HG03025 (cell line): ENCODE measurements at regions not wholly inside any gene's neighbourhood (a gene's known extent, or its start where the extent isn't known, plus 50 kb on each side); places are given as distances from the start of the nearest gene placed in this dataset.
"Not testable (repeated sequence)": the region's sequence is repeated elsewhere in the genome, so short reads cannot be mapped to it uniquely, and the experiment has no call there.

Experiments used
- ATAC-seq: cut with Tn5 transposase; IDR thresholded peaks from one replicate; pipeline ENCODE4 v1.9.1; 2021; ENCODE audit warnings: mild to moderate bottlenecking, moderate library complexity; ENCODE audit not compliant: unreplicated experiment, low FRiP score

DNA sequence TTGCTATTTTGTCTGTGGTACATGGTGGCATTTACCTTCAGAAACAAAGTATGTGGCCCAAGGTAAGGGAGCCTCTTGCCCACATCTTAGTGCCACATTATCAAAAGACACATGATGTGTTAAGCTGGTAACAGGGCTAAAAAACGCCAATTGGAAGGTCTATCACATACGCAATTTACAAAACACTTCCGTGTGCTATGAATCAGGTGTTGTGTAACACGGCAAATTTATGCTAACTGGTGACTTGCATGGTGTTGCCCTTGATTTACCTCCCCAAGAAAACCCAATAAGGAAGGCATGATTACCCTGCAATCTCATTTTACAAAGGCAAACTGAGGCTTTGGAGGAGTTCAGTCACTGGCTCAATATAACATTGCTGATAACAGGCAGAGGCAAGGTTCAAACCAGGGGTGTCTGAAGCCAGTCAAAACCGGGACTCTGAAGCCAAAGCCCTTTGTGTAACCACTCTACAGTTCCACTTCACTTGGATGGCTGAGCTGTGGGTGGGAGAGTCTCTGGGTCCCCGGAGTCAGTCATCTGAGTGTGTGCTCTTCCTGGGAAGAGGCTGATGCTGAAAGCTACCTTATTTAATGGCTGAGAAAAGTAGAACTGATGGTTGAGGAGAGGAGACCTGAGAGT lies 103.9 kb upstream of the BCL6 start:
- no peak for ATAC-seq

DNA sequence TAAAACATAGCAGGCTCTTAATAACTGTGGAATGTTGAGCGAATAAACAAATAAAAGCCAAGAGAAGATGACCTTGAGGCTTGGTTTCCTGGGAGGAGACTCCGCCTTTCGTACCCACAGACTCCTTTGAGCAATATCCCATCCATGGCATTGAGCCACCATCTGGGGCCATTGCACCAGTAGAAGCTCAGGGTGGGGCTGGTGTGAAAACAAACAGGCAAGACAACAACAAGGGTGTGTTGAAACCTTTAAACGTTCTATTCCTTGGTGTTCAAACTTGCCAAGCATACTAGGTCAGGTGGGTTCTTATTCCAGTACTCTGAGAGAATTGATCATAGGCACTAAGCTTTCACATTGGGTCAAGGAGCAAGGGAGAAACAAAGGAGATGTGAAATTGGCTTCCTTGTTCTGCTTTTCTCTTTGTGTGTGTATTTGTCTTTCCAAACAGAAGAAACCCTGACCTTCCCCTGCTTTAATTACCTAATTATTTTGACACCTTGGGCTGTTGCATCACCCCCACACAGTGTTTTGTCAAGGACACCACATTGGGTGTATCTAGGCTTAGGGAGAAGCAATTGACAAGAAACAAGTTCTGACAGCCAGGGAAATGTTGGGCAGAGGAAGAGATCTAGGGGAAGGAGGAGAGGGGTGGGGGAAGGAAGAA lies 105.1 kb upstream of the BCL6 start:
- no peak for ATAC-seq

GRCh38 chr3:187852842-187853730 lies 107.8 kb upstream of the BCL6 start:
- ATAC-seq, result no peak

- no peak for ATAC-seq
Measured at GRCh38 chr3:187855131-187855530, 109.9 kb upstream of the BCL6 start.

DNA sequence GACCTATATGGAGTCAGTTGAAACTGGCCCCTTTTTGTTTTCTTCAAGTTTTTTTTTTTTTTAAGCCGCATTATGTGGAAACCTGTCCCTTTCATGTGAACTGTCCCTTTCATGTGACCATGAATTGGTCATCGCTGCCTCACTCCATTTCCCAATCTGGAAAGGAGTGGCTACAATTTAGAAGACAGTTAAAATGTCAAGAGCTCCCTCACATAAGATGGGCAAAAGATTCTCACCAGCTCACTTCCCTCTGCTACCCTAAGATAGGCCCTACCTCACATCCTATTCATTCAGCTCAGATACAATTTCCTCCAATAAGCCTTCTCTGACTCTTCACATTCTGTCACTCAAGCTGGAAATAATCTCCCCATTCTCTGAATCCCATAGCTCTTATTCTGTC lies 111.3 kb upstream of the BCL6 start:
- ATAC-seq, result no peak

DNA sequence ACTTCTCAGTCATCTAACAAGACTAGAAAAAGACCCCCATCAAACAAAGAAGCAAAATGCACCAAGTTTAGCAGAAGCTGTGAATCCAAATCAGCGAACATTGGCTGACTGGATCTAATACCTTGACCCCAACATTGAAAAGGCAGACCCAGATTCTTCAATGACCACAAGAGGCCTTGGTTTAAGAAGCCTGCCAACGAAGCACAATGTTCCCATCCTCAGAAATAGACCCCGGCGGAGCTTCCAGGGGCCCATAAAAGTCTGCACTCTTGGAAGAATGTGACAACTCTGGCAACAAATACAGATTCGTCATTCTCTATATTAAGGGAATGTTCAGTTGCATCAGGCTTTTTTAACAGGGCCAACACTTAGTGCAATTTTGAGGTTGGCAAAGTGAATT lies 112.8 kb upstream of the BCL6 start:
- no peak for ATAC-seq

DNA sequence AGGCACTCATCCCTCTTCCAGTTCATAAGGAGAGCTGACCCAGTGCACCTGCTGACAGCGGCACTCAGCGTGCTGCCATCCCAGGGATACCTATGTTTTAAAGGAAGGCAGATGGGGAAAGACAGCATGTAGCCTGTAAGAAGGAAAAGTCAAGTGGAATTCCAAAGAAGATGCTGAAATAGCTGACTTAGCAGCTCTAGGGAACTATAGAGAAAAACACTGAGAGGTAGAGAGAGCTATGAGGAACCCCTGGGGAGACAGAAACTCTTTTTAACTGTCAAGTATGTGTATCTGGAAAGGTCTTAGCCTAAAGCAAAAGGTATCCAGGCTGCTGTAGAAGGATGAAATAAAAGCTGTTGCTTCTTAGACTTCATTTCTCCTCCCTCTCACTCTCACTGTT lies 113.4 kb upstream of the BCL6 start:
- no peak for ATAC-seq

- not testable (repeated sequence) for ATAC-seq
Measured at GRCh38 chr3:187862701-187863277, 117.5 kb upstream of the BCL6 start.

- ATAC-seq, result no peak
Measured at GRCh38 chr3:187870360-187871203, 125.3 kb upstream of the BCL6 start.

GRCh38 chr3:187871204-187871591 lies 125.9 kb upstream of the BCL6 start:
- no peak for ATAC-seq

- ATAC-seq, result no peak
Measured at GRCh38 chr3:187871848-187872247, 126.6 kb upstream of the BCL6 start.

GRCh38 chr3:187873843-187874242 lies 128.6 kb upstream of the BCL6 start:
- ATAC-seq, result no peak

DNA sequence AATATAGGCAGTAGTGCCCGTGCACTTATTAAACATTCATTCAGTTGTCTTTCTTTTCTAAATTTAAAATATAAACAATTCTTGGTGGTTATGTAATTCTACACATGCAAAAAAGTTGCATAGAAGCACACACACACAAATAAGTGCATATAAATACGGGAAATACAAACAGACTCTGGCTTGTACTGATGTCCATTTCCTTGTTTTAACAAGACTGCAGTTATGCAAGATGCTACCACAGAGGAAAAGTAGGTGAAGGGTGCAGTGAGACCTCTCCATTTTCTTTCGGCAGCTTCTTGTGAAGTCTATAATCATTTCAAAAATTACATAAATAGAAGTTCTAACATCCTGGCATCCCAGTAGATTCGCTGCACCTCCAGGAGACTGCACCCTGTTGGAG lies 130.6 kb upstream of the BCL6 start:
- no peak for ATAC-seq

- ATAC-seq, result no peak
Measured at GRCh38 chr3:187878772-187879518, 133.7 kb upstream of the BCL6 start.

- no peak for ATAC-seq
Measured at GRCh38 chr3:187880441-187880840, 135.2 kb upstream of the BCL6 start.

DNA sequence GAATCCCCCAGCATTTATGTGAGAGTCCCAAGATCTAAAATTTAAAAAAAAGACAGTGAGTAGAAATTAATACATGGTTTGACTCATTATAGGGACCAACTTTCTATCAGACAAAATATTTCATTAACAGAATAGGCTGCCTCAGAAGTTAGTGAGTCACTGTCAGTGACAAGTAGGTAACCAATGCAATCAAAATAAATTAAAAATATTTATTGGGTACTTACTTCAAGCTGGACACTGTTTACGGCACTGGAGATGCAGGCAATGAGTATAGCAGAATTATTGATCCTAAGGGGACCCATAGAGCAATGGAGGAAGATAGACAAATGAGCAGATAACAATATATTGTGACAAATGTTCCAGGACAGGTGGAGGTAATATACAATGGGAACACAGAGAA lies 135.6 kb upstream of the BCL6 start:
- no peak for ATAC-seq

DNA sequence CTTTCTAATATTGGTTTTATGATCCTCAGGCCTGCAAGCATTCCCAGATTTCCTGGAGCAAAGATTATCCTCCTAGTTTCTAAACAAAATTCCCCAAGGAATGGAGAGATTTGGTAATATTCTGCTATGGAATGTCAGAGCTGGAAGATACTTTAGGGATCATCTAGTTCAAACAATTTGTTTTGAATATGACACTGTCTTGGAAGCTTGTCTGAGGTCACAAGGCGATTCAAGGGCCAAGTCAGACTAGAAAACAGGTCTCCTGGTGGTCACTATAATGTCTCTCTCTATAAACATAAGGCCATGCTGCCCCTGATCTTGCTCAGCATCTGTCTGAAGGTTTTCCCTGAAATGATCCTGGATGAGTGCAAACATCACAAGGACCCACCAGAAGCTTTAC lies 143.4 kb upstream of the BCL6 start:
- ATAC-seq, result no peak

DNA sequence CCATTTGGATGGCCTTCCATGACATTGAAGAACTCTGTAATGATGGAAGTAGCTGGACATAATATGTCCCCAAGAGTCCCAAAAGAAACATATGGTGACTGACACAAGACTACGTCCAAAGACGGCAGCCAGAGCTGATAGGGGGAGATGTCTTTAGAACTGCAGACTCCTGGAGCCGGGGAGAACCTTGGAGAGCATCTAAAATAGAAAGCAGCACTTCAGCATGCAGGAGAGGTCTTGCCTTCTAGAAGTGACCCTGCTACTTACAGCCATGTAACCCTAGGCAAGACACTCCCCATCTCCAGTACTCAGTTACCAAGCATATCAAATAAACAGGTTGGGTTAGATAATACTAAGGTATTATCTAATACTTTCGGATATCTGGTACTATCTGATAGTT lies 143.8 kb upstream of the BCL6 start:
- no peak for ATAC-seq

DNA sequence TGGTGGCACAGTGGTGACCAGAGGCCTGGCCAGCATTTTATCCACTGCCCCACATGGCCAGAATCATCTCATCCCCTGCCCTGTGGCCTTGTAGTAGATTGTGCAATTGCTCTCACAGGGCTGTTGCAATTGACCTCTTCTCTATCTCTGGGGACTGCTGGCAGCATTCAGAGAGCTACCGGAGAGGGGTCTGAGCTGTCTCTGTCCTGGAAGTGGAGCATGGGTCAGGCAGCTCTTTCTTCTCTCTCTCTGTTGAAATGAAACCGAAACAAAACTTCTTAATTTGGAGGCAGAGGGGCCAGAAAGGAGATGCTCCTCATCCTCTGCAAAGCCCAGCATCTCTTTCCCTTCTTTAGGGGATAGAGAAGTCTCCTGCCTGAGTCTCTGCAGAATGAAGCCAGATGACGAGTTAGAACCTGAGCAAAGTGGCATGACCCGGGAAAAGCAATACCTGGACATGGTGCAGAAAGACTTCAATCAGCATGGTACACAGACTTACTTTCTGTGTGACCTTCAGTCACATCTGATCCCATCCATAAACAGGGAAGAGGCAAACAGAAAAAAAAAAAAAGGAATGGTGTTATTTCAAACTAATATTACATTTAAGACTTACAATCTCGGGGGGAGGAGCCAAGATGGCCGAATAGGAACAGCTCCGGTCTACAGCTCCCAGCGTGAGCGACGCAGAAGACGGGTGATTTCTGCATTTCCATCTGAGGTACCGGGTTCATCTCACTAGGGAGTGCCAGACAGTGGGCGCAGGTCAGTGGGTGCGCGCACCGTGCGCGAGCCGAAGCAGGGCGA lies 144.5 kb upstream of the BCL6 start:
- no peak for ATAC-seq
